SK-N-SH (cell line): ENCODE measurements at regions not wholly inside any gene's neighbourhood (a gene's known extent, or its start where the extent isn't known, plus 50 kb on each side); places are given as distances from the start of the nearest gene placed in this dataset.

Source experiments
- CHD2 ChIP-seq: fragments of 150-350 bp; IDR thresholded peaks from 2 replicates; pipeline ENCODE4 v1.6.1; 2018; ENCODE audit warnings: low read length; ENCODE audit not compliant: partially characterized antibody
- CTCF ChIP-seq: fragments of 200-600 bp; sonication (generic); IDR thresholded peaks from 2 replicates; pipeline ENCODE4 v1.6.1; 2017; ENCODE audit warnings: antibody characterized with exemption, mild to moderate bottlenecking, moderate library complexity
- EP300 ChIP-seq, 2 experiments: IDR thresholded peaks; 2 replicates each; pipeline versions ENCODE4 v1.4.0 to v1.6.1; 2012; ENCODE audit warnings: borderline replicate concordance in 1 of 2, low read depth in 1 of 2, low read length in 1 of 2
- EZH2phosphoT487 ChIP-seq: fragments of 200-600 bp; sonication (generic); IDR thresholded peaks from 2 replicates; pipeline ENCODE4 v1.6.1; 2017; ENCODE audit warnings: low read depth, mixed run types, mild to moderate bottlenecking, antibody characterized with exemption, moderate library complexity, borderline replicate concordance
- FOXJ3 ChIP-seq: sonication (generic); formaldehyde crosslinking; IDR thresholded peaks from 2 replicates; pipeline ENCODE4 v1.5.1; 2020; ENCODE audit warnings: mild to moderate bottlenecking, missing genetic modification reagents
- FOXM1 ChIP-seq: IDR thresholded peaks from 2 replicates; pipeline ENCODE4 v1.4.0; 2012; ENCODE audit warnings: low read depth, mild to moderate bottlenecking
- IRF3 ChIP-seq: fragments of 150-350 bp; IDR thresholded peaks from 2 replicates; pipeline ENCODE4 v1.6.1; 2016; ENCODE audit warnings: mild to moderate bottlenecking, low read depth, low read length
- JUND ChIP-seq: IDR thresholded peaks from 2 replicates; pipeline ENCODE4 v1.4.0; 2012
- MXI1 ChIP-seq: IDR thresholded peaks from 2 replicates; pipeline ENCODE4 v1.6.1; 2012; ENCODE audit warnings: mild to moderate bottlenecking, low read depth, low read length, improper control_type of control experiment
- POLR2AphosphoS5 ChIP-seq: IDR thresholded peaks from 2 replicates; pipeline ENCODE4 v1.6.1; 2012; ENCODE audit warnings: low read depth, low read length
- RAD21 ChIP-seq: IDR thresholded peaks from 2 replicates; pipeline ENCODE4 v1.6.1; 2012; ENCODE audit warnings: mild to moderate bottlenecking, low read length
- REST ChIP-seq: IDR thresholded peaks from 2 replicates; pipeline ENCODE4 v1.6.1; 2012; ENCODE audit warnings: mild to moderate bottlenecking, low read depth, low read length, moderate library complexity
- USF2 ChIP-seq: fragments of 150-350 bp; IDR thresholded peaks from 2 replicates; pipeline ENCODE4 v1.6.1; 2017; ENCODE audit warnings: antibody characterized with exemption, low read length, low read depth, borderline replicate concordance

GRCh38 chr2:8115966-8116365, 565.9 kb upstream of the ID2 start:
- TF ChIP-seq CTCF (no peak), IRF3 (no peak), FOXJ3 (CRISPR knock-in tag) (no peak), EP300 (IDR thresholded peaks at IDR 0.05; ENCODE audit: borderline replicate concordance in 1 of 2, low read depth in 1 of 2, low read length in 1 of 2) (no peak), RAD21 (no peak), MXI1 (no peak), JUND (no peak), FOXM1 (no peak), USF2 (no peak), POLR2AphosphoS5 (no peak), CHD2 (no peak), REST (no peak), EZH2phosphoT487 (no peak)
